Kidney (tissue), 13 donors: ENCODE measurements at regions not wholly inside any gene's neighbourhood (a gene's known extent, or its start where the extent isn't known, plus 50 kb on each side); places are given as distances from the start of the nearest gene placed in this dataset.

Source experiments
- DNase-seq, 5 donors: peaks; one replicate each; pipeline ENCODE4 v3.0.0-alpha.2; 2013 to 2020
- FAIRE-seq: peaks from 2 replicates; lab custom pipeline; 2012; peaks lifted over from hg19 to GRCh38; lab: Jason Lieb, UNC
- H3K27ac ChIP-seq, 2 donors: one replicate each; pipeline ENCODE4 v1.7.0; 2013; ENCODE audit warnings: low read depth in 2 of 2, low read length in 2 of 2, inconsistent platforms in 1 of 2
- H3K27me3 ChIP-seq: one replicate; pipeline ENCODE4 v1.7.1; 2013; ENCODE audit warnings: low read length, inconsistent platforms; ENCODE audit not compliant: control insufficient read depth, insufficient read depth
- H3K36me3 ChIP-seq, 3 donors: one replicate each; pipeline versions ENCODE4 v1.7.0 to v1.7.1; 2013; ENCODE audit warnings: low read length in 3 of 3, control low read depth in 1 of 3, inconsistent platforms in 1 of 3; ENCODE audit not compliant: insufficient read depth in 3 of 3, control insufficient read depth in 2 of 3
- H3K4me1 ChIP-seq, 3 donors: one replicate each; pipeline versions ENCODE4 v1.7.0 to v1.7.1; 2013; ENCODE audit warnings: low read length in 3 of 3, inconsistent platforms in 1 of 3, low read depth in 1 of 3; ENCODE audit not compliant: control insufficient read depth in 2 of 3, insufficient read depth in 2 of 3
- H3K4me3 ChIP-seq, 3 donors: one replicate each; pipeline versions ENCODE4 v1.7.0 to v1.8.1; 2013; ENCODE audit warnings: low read length in 3 of 3, control low read depth in 1 of 3, inconsistent platforms in 1 of 3
- H3K9ac ChIP-seq, 3 donors: one replicate each; pipeline versions ENCODE4 v1.7.0 to v1.7.1; 2013; ENCODE audit warnings: low read length in 3 of 3, control low read depth in 1 of 3, inconsistent platforms in 1 of 3
- H3K9me3 ChIP-seq, 3 donors: one replicate each; pipeline versions ENCODE4 v1.7.0 to v1.7.1; 2013; ENCODE audit warnings: low read length in 3 of 3, control low read depth in 1 of 3, inconsistent platforms in 1 of 3; ENCODE audit not compliant: control insufficient read depth in 2 of 3, insufficient read depth in 1 of 3
- CTCF ChIP-seq: IDR thresholded peaks from 3 replicates; pipeline ENCODE4 v1.5.1; 2012; ENCODE audit warnings: mild to moderate bottlenecking, moderate library complexity, borderline replicate concordance; ENCODE audit not compliant: insufficient read depth; ENCODE audit errors: extremely low read depth
- intact Hi-C: fragments of 100-400 bp; cut with DNase I; formaldehyde crosslinking; loops from one replicate; pipeline ENCODE4 v1.11.1; 2022
- donor health status: control.
- donor health status: control.
- donor health status: control.
- donor health status: control.
- donor health status: control.
- donor health status: DM: yes; HTN: yes; CAD: no.
- donor health status: Normal renal cell carcinoma (clear cell type).

GRCh38 chr5:136864960-136865359, 499.6 kb upstream of the TRPC7 start:
- no peak for DNase-seq
- no peak overlapping the region for H3K9ac ChIP-seq
- FAIRE-seq, result no peak
- no peak for TF ChIP-seq CTCF
- intact Hi-C loops, result no loop called here
- H3K4me3 ChIP-seq, result no peak overlapping the region
- no peaks in the 10 kb centered on the region for H3K9me3 ChIP-seq
- no peaks in the 10 kb centered on the region for H3K36me3 ChIP-seq
- H3K4me1 ChIP-seq, result no peaks in the 10 kb centered on the region
- no peak overlapping the region for H3K27ac ChIP-seq
- no peaks in the 10 kb centered on the region for H3K27me3 ChIP-seq

- no peak overlapping the region for H3K4me3 ChIP-seq
- peaks cover 0 to 2% (median 0%) of the 10 kb centered on the region in 3 donors for H3K9me3 ChIP-seq
- no peak for TF ChIP-seq CTCF
- no peaks in the 10 kb centered on the region for H3K4me1 ChIP-seq
- DNase-seq (no peak), FAIRE-seq (no peak)
- intact Hi-C loops, result no loop called here
- H3K27me3 ChIP-seq, result no peaks in the 10 kb centered on the region
- H3K27ac ChIP-seq, result no peak overlapping the region
- no peak overlapping the region for H3K9ac ChIP-seq
- no peaks in the 10 kb centered on the region for H3K36me3 ChIP-seq
Measured at GRCh38 chr5:136856648-136857047, 491.3 kb upstream of the TRPC7 start.

- no peak overlapping the region for H3K4me3 ChIP-seq
- intact Hi-C loops, result no loop called here
- H3K9me3 ChIP-seq, result peaks cover 0 to 2% (median 0%) of the 10 kb centered on the region in 3 donors
- H3K36me3 ChIP-seq, result no peaks in the 10 kb centered on the region
- no peaks in the 10 kb centered on the region for H3K4me1 ChIP-seq
- H3K9ac ChIP-seq, result no peak overlapping the region
- FAIRE-seq (no peak), DNase-seq (no peak)
- no peak for TF ChIP-seq CTCF
- H3K27ac ChIP-seq, result no peak overlapping the region
- H3K27me3 ChIP-seq, result no peaks in the 10 kb centered on the region
Measured at GRCh38 chr5:136853971-136854370, 488.6 kb upstream of the TRPC7 start.

- Histone ChIP-seq H3K4me1 (no peaks in the 10 kb centered on the region), H3K9me3 (no peaks in the 10 kb centered on the region), H3K4me3 (no peak overlapping the region), H3K27ac (no peak overlapping the region), H3K27me3 (no peaks in the 10 kb centered on the region), H3K36me3 (no peaks in the 10 kb centered on the region), H3K9ac (no peak overlapping the region)
- FAIRE-seq (no peak), DNase-seq (no peak)
- intact Hi-C loops, result no loop called here
- no peak for TF ChIP-seq CTCF
Measured at GRCh38 chr5:136840601-136841000, 475.3 kb upstream of the TRPC7 start.
